T-helper 1 cell treated with Interleukin-12 subunit alpha and Interleukin-12 subunit beta and Interleukin-4 antibody, amounts not matched to agents 30 μg/mL and 1 μg/mL, for 36 hours (primary cell): ENCODE measurements at regions not wholly inside any gene's neighbourhood (a gene's known extent, or its start where the extent isn't known, plus 50 kb on each side); places are given as distances from the start of the nearest gene placed in this dataset.

ENCODE experiments used
- H3K27ac Mint-ChIP-seq: one replicate; pipeline ENCODE4 v1.8.0; 2021; ENCODE audit warnings: mild to moderate bottlenecking, mixed read lengths
- H3K27me3 Mint-ChIP-seq: one replicate; pipeline ENCODE4 v1.8.0; 2021; ENCODE audit warnings: low read depth, mixed read lengths
- H3K36me3 Mint-ChIP-seq: one replicate; pipeline ENCODE4 v1.8.0; 2021; ENCODE audit warnings: low read depth, mixed read lengths
- H3K4me1 Mint-ChIP-seq: one replicate; pipeline ENCODE4 v1.8.0; 2021; ENCODE audit warnings: low read depth, mixed read lengths
- H3K4me3 Mint-ChIP-seq: one replicate; pipeline ENCODE4 v1.8.0; 2021; ENCODE audit warnings: mild to moderate bottlenecking, moderate library complexity, mixed read lengths
- H3K9me3 Mint-ChIP-seq: one replicate; pipeline ENCODE4 v1.8.0; 2021; ENCODE audit warnings: mixed read lengths

- Mint-ChIP-seq H3K27me3 (peaks cover 48% of the 10 kb centered on the region), H3K4me1 (peaks cover 20% of the 10 kb centered on the region), H3K36me3 (no peaks in the 10 kb centered on the region), H3K9me3 (peaks cover 8% of the 10 kb centered on the region), H3K27ac (peak overlapping the region; percentile 6), H3K4me3 (peak overlapping the region; percentile 58)
Measured at GRCh38 chr6:156396791-156397418, 380.3 kb upstream of the ARID1B start.

DNA sequence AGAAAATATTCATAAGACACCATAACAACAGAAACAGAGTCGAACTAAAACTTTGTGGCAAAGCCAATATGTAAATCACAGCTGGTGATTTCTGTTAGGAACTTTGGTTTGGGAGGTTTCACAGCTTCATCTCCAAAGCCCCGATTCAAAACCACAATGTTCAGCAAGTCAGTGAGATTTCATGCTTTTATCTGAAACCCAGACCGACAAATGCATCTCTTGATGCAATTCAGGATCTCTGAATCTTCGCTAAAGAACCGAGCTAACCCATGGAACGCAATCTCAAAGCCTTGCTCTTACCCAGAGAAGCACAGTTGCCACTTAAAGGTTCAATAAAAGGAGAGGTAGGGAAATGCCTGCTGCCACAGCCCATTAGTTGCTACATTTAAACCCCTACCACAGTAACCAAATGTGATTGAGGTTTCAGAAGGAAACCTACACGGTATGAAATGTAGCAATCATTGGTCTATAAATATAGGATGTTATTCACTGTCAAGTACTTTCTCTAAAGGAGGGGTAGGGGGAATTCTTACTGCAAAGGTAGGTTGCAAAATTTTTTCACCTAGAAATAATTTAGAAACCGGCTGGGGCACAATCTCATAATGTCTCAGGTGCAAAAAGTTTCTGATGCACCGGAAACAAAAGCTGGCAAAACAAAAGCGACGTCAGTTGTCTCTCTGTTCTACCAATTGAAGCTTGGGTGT lies 381.0 kb upstream of the ARID1B start:
- Mint-ChIP-seq H3K4me1 (peaks cover 20% of the 10 kb centered on the region), H3K36me3 (no peaks in the 10 kb centered on the region), H3K4me3 (peak overlapping the region; percentile 58), H3K27ac (peak overlapping the region; percentile 45), H3K27me3 (peaks cover 55% of the 10 kb centered on the region), H3K9me3 (peaks cover 3% of the 10 kb centered on the region)

DNA sequence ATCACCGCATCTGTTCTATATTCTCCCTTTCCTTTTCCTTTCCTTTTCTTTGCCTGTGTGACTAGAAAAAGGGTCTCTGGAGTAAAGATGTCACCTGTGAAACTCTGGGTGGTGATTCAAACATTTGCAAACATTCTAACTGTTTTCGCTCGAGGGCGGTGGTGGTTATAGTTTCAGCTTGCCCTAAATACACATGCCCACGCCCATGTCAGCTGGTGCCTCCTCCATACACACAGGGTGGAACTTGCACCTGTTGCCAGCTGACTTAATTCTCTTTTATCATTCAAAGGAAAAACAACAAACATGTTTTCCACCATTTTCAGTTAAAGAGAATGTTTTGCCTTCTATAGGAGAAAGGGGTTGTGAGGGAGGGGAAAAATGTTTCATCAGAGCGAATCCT lies 381.9 kb upstream of the ARID1B start:
- peaks cover 53% of the 10 kb centered on the region for H3K27me3 Mint-ChIP-seq
- H3K27ac Mint-ChIP-seq: peak overlapping the region; percentile 27
- peaks cover 20% of the 10 kb centered on the region for H3K4me1 Mint-ChIP-seq
- no peaks in the 10 kb centered on the region for H3K9me3 Mint-ChIP-seq
- peak overlapping the region; percentile 15 for H3K4me3 Mint-ChIP-seq
- H3K36me3 Mint-ChIP-seq: no peaks in the 10 kb centered on the region

DNA sequence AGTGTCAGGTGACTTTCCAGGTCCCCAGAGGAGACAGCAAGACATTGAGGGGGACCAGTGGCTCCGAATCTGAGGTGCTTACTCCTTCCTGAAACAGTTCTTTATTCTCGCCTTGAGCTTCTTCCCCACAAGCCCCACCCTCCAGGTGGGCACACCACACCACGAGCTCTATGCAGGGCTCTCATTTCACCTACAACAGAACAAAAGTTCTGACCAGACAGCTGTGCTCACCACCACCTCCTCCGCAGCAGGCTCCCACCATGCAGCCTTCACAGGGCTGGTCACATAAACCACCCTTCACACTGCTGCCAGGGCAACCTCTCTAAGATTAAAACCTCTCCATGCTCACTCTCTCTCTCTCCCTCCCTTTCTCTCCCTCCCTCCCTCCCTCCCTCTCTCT lies 384.5 kb upstream of the ARID1B start:
- Mint-ChIP-seq H3K27me3 (peaks cover 29% of the 10 kb centered on the region), H3K27ac (no peak overlapping the region), H3K4me1 (peaks cover 20% of the 10 kb centered on the region), H3K36me3 (no peaks in the 10 kb centered on the region), H3K9me3 (no peaks in the 10 kb centered on the region), H3K4me3 (no peak overlapping the region)

GRCh38 chr6:156391977-156392376 lies 385.2 kb upstream of the ARID1B start:
- H3K4me1 Mint-ChIP-seq: peaks cover 20% of the 10 kb centered on the region
- H3K27me3 Mint-ChIP-seq: peaks cover 29% of the 10 kb centered on the region
- no peaks in the 10 kb centered on the region for H3K9me3 Mint-ChIP-seq
- no peak overlapping the region for H3K4me3 Mint-ChIP-seq
- H3K27ac Mint-ChIP-seq: no peak overlapping the region
- H3K36me3 Mint-ChIP-seq: no peaks in the 10 kb centered on the region

DNA sequence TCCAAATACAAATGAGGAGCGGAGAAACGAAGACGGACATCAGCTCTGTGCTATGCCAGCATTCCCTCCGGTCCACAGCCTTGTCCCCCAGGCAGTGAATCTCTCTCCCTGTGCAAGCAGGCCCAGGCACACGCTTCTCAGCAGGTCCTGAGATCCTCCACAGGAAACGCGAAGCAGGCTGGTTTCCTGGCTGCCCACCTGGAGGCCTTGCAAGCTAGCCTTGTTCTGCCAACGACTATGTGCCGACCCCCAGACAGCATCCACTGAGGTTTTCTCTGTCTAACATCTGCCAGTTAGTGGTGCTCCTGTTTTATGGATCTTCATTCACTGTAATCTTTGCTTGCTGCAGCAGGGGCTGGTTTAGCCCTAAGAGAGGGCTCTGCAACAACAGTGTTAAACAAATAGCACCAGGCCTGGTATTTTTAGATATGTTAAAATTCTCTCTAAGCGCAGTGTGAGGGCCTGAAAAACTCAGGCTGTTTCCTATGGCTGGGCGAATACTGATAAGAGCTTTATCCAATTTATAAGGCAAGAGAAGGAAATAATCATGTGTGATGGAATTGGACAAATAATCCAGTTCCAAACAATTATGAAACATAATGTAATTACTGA lies 386.0 kb upstream of the ARID1B start:
- peaks cover 29% of the 10 kb centered on the region for H3K27me3 Mint-ChIP-seq
- H3K4me1 Mint-ChIP-seq: peaks cover 15% of the 10 kb centered on the region
- H3K9me3 Mint-ChIP-seq: peaks cover under 1% of the 10 kb centered on the region
- no peaks in the 10 kb centered on the region for H3K36me3 Mint-ChIP-seq
- H3K4me3 Mint-ChIP-seq: no peak overlapping the region
- H3K27ac Mint-ChIP-seq: no peak overlapping the region

DNA sequence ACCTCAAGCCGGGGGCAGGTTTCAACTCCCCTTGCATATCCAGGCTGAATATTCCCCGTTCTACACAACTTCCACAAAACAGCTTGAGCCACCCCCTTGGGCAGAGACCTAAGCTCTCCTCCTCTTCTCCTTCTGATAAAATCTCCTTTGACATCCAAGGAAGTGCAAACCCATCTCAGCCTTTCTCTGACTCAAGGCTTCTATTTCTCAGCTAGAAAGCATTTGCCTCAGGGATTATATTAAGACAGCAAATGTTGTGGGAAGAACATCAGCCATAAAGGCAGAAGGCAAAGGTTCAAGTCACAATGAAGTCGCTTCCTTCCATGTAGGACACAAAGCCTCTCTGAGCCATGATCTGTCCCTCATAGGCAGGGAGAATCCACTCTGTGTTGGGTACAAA lies 386.6 kb upstream of the ARID1B start:
- Mint-ChIP-seq H3K27me3 (peaks cover 29% of the 10 kb centered on the region), H3K4me3 (no peak overlapping the region), H3K36me3 (no peaks in the 10 kb centered on the region), H3K4me1 (peaks cover 10% of the 10 kb centered on the region), H3K27ac (no peak overlapping the region), H3K9me3 (peaks cover 6% of the 10 kb centered on the region)

DNA sequence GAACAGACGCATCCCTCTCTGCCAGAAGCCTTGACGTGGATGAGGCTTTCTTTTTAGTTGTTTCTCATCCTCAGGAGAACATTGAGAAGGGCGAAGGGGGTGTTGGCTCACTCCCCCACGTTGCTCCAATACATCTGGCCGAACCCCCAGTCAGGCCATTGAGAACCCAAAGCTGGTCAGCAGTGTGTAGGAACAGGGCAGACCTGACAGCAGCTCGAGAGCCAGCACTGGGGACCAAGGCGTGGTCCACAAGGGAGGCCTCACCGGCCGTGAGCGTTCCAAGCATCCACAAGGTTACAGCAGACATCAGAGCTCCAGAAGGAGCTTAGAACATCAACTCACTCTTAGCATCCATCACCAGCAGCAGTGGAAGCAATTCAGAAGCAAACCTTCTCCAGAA lies 387.9 kb upstream of the ARID1B start:
- no peak overlapping the region for H3K4me3 Mint-ChIP-seq
- peaks cover 29% of the 10 kb centered on the region for H3K27me3 Mint-ChIP-seq

DNA sequence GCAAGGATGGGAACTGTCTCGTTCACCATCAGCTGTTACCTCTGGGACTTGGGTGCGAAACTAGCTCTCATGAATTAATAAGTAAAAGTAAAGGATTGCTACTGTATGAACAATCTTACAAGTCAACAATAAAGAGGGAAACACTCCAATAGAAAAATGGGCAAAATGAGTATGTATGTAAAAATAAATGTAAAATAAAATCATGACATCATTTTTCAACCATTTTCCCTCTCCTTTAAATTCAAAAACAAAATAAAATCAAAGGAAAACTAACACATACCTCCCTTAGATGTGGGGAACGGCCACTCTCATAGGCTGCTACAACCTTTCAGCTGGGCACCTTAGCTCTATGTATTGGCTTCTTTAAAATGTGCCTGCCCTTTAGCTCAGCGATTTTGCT lies 389.7 kb upstream of the ARID1B start:
- Mint-ChIP-seq H3K4me1 (no peaks in the 10 kb centered on the region), H3K9me3 (peaks cover 6% of the 10 kb centered on the region), H3K36me3 (no peaks in the 10 kb centered on the region)

More for the DNA sequence above, 387.9 kb upstream of the ARID1B start:
- H3K9me3 Mint-ChIP-seq: peaks cover 6% of the 10 kb centered on the region
- H3K4me1 Mint-ChIP-seq: peaks cover 3% of the 10 kb centered on the region
- H3K36me3 Mint-ChIP-seq: no peaks in the 10 kb centered on the region
- no peak overlapping the region for H3K27ac Mint-ChIP-seq

DNA sequence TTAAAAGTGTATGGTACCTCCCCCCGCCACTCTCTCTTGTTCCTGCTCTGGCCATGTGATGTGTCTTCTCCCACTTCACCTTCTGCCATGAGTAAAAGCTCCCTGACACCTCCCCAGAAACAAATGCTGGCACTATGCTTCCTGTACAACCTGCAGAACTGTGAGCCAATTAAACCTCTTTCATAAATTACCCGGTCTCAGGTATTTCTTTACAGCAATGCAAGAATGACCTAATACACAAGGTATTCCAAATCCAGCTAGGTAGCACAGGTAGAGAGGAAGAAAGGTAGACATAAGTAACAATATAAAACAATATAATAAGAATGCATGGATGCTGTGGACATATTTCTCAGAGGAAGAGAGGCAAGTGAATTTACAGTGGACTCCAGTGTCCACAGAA lies 394.1 kb upstream of the ARID1B start:
- Mint-ChIP-seq H3K4me1 (no peaks in the 10 kb centered on the region), H3K27ac (no peak overlapping the region), H3K4me3 (no peak overlapping the region), H3K36me3 (no peaks in the 10 kb centered on the region), H3K9me3 (peaks cover 6% of the 10 kb centered on the region), H3K27me3 (peaks cover 7% of the 10 kb centered on the region)

More for the DNA sequence above, 389.7 kb upstream of the ARID1B start:
- H3K27me3 Mint-ChIP-seq: peaks cover 19% of the 10 kb centered on the region
- no peak overlapping the region for H3K4me3 Mint-ChIP-seq
- H3K27ac Mint-ChIP-seq: no peak overlapping the region

GRCh38 chr6:156379392-156380289 lies 397.5 kb upstream of the ARID1B start:
- Mint-ChIP-seq H3K4me1 (no peaks in the 10 kb centered on the region), H3K9me3 (no peaks in the 10 kb centered on the region), H3K36me3 (no peaks in the 10 kb centered on the region), H3K27ac (no peak overlapping the region), H3K4me3 (no peak overlapping the region), H3K27me3 (peaks cover 7% of the 10 kb centered on the region)

DNA sequence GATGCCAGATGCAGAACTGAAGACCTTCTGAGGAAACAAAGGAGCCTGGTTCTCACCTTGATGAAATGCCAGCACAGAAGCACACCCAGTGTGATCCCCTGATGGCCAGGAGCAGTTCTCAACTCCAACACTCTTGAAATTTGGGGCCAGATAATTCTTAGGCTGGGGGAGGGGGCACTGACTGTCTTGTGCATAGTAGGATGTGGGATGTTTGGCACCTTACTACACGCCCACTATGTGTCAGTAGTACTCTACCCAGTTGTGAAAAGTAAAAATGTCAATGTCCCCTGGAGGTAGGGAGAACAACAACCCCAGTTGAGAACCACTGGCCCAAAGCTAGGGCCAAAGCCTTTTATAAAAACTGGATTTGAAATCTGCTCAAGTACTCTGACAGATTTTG lies 398.3 kb upstream of the ARID1B start:
- Mint-ChIP-seq H3K4me3 (no peak overlapping the region), H3K4me1 (no peaks in the 10 kb centered on the region), H3K27me3 (peaks cover 7% of the 10 kb centered on the region), H3K36me3 (no peaks in the 10 kb centered on the region), H3K9me3 (no peaks in the 10 kb centered on the region), H3K27ac (no peak overlapping the region)

DNA sequence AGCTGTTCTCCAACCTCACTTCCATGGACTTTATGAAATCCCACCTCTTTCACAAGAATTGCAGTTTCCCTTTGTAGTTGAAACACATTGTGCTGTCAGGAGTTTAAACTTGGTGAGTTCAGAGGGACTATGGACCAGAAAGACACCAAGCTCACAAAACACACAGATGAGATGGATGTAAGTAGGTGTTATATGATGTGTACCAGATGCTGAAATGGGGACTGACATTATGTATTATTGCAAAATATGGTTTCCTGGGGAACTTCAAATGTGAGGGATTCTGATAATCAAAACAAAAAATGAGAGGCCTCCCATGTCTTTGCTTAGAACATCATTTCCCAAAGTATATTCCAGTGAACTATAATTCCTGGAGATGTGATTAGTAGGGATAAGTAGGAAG lies 401.1 kb upstream of the ARID1B start:
- Mint-ChIP-seq H3K36me3 (no peaks in the 10 kb centered on the region), H3K9me3 (no peaks in the 10 kb centered on the region), H3K4me3 (no peak overlapping the region), H3K4me1 (no peaks in the 10 kb centered on the region), H3K27me3 (no peaks in the 10 kb centered on the region), H3K27ac (no peak overlapping the region)

- Mint-ChIP-seq H3K27ac (no peak overlapping the region), H3K4me1 (no peaks in the 10 kb centered on the region), H3K27me3 (no peaks in the 10 kb centered on the region), H3K9me3 (peaks cover 13% of the 10 kb centered on the region), H3K36me3 (no peaks in the 10 kb centered on the region), H3K4me3 (no peak overlapping the region)
Measured at GRCh38 chr6:156359912-156360311, 417.3 kb upstream of the ARID1B start.
